Neural cell (in vitro differentiated cells): ENCODE measurements at regions not wholly inside any gene's neighbourhood (a gene's known extent, or its start where the extent isn't known, plus 50 kb on each side); places are given as distances from the start of the nearest gene placed in this dataset.

Experiments
- CTCF ChIP-seq: fragments of 450-650 bp; IDR thresholded peaks from 2 replicates; pipeline ENCODE4 v1.5.1; 2014; ENCODE audit warnings: antibody characterized with exemption, mild to moderate bottlenecking, moderate library complexity; ENCODE audit not compliant: poor library complexity, severe bottlenecking
- POLR2AphosphoS5 ChIP-seq: IDR thresholded peaks from 2 replicates; pipeline ENCODE4 v1.6.1; 2012
- TAF1 ChIP-seq: IDR thresholded peaks from 2 replicates; pipeline ENCODE4 v1.6.1; 2012; ENCODE audit warnings: low read depth

DNA sequence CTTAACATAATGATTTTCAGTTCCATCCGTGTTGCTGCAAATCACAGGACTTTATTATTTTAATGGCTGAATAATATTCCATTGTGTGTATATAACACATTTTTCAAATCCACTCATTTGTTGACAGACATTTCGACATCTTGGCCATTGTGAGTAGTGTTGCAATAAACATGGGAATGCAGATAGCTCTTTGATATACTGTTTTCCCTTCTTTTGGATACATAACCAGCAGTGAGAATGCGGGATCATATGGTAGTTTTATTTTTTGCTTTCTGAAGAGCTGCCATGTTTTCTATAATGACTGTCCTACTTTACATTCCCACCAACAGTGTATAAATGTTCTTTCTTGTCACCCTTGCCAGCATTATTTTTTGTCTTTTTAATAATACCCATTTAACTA, 420.3 kb upstream of the CHAC2 start:
- TF ChIP-seq TAF1, result no peak
- TF ChIP-seq CTCF, result no peak
- TF ChIP-seq POLR2AphosphoS5, result no peak
